Suppressor macrophage (primary cell): ENCODE measurements at regions not wholly inside any gene's neighbourhood (a gene's known extent, or its start where the extent isn't known, plus 50 kb on each side); places are given as distances from the start of the nearest gene placed in this dataset.

Source experiments
- DNase-seq, 4 experiments: peaks; one replicate each; pipeline ENCODE4 v3.0.0-alpha.2; 2020 to 2022

DNA sequence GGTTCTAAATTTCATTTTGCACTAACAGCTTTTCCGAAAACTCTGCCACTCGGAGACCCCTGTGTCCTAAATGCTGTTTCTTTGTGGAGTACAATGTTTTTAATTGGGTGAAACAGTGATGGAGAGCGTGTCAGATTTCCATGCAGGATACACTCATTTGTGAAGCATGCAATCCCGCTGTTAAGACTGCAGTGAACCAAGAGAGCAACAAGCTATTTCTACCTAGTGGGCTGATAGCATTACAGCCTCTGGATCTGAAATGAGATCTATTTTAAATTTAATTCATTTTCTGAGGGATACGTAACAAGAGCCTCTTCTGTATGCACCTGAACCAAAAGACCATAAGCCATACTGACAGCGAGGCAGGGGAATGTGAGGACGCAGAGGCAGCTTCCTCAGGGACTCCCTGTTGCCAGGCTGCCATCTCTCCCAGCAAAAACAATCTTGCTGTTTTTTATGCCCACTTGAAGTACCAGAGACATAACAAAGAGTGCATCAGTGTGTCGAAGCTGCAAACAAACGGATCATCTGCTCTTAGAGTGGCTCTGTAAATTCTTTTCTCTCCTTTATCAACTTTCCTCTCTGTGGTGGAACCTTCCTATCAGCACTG lies 199.9 kb upstream of the COX10 start:
- no peak for DNase-seq

DNA sequence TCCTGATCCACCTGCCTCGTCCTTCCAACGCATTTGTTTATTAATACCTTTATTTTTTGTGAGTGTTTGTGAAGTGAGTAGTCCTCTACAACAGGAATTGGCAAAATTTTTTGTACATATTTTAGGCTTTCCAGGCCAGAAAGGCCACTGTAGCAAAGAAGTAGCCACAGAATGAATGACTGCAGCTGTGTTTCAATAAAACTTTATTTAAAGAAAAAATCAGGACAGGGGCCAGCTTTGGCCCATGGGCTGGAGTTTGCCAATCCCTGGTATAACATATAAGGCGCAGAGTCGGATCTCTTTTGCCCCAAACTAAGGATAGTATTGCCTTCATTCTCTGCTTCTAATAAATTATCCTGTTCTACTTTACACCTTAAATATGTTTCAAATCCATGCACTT lies 198.0 kb upstream of the COX10 start:
- no peak for DNase-seq

DNA sequence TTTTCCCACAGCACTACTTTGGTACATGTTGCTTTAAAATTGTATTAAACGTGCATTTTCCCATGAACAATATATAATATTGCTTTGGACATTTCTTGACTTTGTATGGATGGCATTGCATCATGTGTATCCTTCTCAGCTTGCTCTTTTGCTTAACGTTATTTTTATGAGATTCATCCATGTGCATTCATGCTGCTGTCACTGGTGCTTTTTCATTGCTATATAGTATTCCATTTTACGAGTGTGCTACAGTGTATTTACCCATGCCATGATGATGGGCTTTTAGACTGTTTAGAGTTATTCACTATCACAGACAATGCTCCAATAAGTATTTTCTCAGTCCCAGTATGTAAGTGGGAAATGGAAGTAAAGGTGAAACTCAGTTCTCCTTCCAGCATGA lies 195.2 kb upstream of the COX10 start:
- DNase-seq: no peak

DNA sequence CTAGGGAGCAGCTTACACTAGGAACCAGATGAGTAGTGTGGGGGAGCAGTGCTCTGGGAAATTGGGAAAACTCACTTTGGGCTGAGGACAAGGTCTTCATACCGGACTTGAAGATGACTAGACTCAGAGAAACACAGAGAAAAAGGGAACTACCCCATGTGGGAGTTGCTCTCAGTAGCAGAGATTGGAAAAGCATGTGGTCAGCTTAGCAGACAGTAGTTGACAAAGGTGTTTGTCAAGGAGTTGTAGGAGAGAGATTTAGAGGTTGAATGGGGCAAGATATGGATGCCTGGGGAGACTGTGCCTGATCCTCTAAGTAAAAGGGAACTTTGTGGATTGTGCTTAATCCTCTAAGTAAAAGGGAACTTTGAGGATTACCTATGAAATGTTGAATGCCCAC lies 194.5 kb upstream of the COX10 start:
- peak in 3 of 4 experiments; percentile 10 to 36 (median 31) for DNase-seq

DNA sequence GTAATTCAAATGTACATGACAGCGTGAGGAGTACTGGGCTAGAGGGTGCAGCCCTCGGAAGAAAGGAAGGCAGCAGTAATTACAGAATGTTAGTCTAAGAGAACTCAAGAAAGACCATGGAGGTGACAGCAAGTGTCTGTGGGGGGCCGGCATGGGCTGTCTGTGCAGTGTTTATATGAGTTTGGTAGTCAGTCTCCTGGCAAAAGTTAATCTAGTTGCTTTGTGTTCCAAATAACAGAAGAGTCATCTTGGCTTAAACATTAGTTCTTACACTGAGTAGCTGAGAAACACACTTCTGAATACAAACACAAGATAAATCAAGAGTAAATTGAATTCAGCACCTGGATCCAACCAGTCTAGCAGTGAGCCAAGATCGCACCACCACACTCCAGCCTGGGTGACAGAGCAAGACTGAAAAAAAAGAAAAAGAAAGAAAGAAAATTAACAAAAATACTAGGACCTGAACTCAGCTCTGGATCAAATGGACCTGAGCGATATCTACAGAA lies 189.3 kb upstream of the COX10 start:
- no peak for DNase-seq

DNA sequence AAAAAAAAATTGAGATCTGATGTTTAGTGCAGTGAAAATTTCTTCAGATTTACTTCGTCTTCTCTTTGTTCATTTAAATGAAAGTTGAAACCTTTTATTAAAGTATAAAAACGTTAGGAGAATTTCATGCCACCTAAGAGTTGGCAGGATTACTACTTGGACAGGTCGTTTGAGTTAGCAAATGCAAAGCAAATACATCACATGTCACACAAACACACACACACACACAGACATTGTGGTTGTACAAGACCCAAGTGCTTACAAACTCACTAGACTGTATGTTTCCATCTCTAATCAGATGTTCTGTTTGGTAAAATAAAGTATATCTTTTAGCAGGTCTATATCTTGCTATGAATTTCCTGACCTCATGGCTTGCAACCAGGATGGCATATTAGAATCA lies 185.6 kb upstream of the COX10 start:
- DNase-seq: no peak

DNA sequence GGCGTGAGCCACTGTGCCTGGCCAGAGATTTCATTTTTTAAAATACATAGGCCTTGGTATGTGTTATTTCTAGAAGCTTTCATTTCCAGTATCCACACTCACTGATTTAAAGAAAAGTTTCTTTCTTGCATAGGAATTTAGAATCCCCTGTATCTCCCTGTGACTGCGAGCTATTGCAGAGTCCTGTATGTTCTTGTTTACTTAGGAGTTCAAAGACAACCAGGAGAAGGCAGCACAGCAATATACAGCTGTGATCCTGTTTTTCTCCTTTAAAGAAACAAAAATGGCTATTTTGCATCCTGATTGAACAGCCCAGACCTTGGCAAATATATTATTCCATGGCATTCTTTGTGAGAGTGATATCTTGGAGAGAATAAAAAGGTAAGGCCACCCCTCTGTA lies 185.0 kb upstream of the COX10 start:
- no peak for DNase-seq

DNA sequence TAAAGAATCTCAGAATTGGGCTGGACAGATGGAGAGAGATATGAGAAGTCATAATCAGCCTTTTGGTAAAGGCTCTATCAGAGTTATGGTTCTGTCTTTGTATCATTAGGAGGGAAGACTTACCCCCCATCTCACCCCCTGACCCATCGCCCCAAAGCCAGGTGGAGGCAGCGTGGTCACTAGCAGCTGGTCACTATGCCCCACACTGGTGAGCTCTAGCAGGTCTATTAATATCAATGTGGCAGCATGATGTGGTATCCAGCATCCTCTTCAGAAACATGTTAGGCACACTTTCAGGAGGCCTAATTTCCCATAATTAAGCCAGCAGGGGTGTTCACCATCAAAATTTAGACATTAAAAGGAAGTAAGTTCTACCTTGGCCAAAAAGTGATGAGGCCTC lies 183.8 kb upstream of the COX10 start:
- no peak for DNase-seq

DNA sequence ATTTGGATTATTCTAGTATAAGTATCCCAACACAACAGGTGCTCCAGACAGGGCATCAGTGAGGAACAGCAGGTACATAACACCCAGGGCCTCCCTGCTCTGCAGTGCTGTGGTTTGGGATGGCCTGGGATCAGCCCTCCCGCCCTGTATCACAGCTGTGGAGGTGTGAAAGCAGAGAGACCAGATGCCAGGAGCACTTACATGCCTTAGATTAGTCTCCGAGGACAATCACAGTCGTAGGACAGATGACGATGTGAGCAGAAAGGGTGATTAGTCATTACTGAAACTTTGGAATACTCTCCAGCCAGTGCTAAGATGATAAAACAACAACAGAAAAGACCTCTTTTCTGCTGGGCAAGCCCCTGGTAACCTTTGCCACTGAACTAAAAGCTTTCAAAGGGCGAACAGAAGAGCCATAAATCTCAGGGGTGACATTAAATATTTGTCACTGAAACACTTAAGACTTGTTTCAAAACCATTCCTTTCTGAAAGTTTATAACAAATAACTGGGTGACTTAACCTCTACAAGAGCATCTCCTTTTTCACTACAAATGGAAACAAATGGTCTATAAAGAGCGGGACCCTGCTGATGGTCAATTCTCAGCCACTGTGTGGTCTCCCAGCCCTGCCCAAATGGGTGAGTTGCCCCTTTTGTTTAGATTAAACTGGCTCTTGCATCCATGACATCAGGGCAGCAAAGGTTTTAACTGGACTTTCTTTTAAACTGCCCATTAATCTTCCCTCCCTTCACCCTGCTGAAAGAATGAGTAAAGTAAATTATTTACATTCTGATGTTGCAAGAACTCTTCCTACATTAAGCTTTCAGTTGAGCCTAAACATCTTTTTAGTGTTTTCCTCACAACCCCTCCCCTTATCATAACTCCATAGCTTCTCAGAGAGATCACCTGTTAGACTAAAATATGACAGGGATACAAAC lies 183.1 kb upstream of the COX10 start:
- DNase-seq: no peak

DNA sequence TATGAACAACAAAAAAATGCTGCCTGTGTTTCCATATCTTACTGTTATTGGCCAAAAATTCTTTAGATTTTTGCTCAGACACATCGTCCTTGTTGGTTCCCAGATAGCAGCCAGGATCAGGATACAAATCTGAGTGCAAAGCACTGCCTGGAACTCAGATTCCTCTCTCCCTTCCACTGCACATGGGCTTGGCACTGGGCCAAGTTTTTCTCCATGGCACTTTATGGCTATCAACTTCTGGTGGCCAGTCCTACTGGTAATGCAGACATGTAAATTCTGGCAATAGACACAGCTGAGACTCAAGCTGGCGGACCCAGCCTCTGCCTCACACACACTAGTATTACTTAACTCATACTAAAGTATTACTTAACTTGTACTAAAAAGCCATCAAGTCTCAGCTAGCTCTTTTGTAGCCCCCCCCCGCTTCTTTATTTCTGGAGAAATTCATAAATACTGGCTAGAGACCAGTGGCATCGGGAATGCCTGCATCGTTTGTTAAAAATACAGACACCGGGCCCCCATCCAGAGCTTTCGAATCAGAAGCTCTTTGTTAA lies 181.2 kb upstream of the COX10 start:
- DNase-seq: peak in 1 of 4 experiments; percentile 5

DNA sequence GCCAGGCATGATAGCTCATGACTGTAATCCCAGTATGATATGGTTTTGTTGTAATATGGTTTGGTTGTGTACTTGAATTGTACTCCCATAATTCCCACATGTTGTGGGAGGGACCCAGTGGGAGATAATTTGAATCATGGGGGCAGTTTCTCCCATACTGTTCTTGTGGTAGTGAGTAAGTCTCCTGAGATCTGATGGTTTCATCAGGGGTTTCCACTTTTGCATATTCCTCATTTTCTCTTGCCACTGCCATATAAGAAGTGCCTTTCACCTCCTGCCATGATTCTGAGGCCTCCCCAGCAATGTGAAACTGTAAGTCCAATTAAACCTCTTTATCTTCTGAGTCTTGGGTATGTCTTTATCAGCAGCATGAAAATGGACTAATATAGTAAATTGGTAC lies 160.3 kb upstream of the COX10 start:
- DNase-seq: peak in 1 of 4 experiments; percentile 8

DNA sequence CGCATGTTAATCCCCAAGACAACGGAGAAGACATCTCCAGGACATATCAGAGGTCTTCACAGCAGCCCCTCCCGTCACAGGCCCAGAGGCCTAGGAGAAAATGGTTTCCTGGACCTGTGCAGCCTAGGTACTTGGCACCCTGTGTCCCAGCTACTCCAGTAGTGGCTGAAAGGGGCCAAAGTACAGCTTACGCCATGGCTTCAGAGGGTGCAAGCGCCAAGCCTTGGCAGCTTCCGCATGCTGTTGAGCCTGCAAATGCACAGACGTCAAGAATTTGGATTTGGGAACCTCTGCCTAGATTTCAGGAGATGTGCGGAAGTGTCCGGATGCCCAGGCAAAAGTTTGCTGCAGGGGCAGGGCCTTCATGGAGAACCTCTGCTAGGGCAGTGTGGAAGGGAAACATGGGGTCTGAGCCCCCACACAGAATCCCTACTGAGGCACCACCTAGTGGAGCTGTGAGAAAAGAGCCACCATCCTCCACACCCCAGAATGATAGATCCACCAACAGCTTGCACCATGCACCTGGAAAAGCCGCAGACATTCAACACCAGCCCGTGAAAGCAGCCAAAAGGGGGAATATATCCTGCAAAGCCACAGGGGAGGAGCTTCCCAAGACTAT lies 159.3 kb upstream of the COX10 start:
- DNase-seq: no peak

DNA sequence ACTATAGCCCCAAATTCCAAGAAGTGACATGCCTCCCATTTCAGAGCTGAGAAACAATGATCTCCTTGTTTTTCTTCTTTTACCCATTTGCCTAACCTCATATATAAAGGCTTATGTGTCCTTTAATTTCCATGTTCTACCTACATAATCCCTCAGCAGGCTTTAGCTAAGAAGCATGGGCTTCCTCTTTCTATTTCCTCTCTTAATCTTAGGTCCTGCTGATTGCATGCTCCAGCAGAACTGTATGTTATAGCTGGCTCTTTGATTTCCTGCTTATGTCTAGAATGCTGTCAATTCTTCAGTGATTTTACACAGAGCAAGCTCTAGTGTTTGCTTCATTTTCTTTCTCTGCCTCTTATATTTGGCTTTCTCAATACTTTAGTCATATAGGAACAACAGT lies 151.7 kb upstream of the COX10 start:
- DNase-seq: peak; percentile 28 to 76 (median 53)

DNA sequence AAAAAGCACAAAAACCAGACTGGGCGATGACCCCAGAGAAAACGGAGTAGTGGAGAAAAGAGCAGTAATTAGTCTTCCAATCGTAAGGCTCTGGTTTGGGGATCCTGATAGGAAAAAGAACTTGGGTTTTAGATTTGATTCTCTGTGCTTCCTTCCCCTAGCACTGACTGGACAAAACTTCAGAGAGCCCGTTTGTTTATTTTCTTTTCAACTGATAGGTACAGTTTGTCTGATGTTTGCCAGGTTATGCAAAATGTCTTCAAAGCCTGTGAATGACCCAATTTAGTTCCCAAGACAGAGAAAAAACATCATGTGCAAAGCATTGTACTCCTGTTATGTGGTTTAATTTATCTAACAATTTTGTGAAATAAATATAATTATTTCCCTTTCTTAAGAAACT lies 151.1 kb upstream of the COX10 start:
- no peak for DNase-seq

DNA sequence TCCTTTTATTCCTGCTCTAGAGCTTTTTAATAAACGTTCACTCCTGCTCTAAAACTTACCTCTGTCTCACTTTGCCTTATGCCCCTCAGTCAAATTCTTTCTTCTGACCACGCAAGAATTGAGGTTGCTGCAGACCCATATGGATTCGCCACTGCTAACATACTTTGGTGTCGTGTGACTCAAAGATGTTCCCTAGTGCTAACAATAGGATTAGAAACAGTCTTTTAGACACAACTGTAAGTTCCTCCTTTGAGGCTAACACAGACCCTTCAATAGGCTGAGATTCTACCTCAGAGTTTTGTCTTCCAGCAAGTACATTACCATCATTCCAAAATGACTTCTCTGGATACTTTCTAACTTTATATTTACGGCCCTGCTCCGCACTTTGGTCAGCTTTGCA lies 149.5 kb upstream of the COX10 start:
- DNase-seq: peak in 2 of 4 experiments; percentile 26 to 44

DNA sequence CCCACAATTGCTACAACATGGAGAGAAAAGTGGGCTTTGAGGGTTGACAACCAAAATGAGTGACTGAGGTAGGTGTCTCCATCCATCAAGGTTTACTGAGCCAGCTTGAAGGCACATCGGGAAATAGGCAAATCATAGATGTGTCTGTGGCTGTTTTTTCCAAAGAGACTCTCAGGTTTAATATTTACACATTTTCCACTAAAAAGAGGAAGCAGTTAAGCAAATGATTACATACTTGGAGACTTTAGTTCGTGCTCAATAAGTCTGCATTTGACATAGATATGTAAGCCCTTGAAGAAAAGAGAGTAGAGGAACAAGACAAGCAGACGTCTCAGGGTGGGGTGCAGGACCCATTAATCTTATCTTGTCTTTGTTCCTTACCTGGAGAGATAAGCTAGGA lies 148.9 kb upstream of the COX10 start:
- DNase-seq: peak in 3 of 4 experiments; percentile 10 to 52 (median 52)

DNA sequence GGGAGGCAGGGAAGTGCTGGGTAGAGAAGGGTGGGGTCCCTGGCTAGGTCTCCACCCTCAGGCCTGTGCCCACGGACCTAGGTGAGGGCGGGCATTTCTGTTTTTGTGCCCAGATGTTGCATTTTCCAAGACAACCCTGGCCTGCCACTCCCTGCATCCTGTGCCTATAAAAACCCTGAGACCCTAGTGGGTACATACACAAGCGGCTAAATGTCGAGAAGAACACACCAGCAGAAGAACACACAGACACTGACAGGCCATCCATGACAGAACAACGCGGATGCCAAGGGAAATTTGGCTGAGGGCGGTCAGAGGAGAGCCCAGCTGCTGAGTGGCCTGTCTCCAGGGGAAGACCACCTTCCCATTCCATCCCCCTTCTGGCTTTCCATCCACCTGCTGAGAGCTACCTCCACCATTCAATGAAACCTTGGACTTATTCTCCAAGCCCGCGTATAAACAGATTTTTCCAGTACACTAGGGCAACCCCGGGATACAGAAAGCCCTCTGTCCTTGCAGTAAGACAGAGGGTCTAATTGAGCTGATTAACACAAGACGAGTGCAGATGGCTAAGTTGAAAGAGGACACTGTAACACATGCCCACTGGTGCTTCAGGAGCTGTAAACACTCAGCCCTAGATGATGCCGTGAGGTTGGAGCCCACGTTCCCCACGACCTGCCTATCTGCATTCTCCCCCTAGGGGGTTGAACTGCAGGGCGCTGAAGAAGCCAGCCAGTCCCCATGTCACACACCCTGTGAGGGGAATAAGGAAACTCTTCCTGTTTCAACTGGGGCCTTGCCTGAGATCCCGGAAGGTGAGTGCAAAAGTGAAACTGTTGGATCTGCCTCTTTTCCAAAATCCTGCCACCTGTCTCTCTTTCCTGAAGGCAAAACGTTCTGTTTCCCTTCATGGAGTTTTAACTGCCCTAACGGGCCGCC lies 147.2 kb upstream of the COX10 start:
- DNase-seq: no peak

DNA sequence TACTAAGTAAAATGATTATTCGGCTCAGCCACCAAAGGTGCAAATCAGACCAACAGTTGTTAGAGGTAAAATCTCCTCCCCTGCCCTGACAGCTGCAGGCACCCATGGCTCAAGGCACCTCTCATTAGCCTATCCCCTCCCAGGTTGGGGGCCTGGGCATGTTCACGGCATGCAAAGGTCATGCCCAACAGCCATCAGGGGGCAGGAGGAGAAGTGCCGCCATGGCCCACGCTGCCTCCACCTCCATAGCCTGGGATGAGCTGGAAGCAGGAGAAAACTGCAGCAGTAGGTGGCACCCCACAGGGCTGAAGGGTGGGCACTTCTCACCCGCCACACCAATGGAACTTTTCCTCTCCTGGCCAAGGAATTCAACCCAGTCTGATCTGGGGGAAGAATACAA lies 146.4 kb upstream of the COX10 start:
- DNase-seq: no peak

DNA sequence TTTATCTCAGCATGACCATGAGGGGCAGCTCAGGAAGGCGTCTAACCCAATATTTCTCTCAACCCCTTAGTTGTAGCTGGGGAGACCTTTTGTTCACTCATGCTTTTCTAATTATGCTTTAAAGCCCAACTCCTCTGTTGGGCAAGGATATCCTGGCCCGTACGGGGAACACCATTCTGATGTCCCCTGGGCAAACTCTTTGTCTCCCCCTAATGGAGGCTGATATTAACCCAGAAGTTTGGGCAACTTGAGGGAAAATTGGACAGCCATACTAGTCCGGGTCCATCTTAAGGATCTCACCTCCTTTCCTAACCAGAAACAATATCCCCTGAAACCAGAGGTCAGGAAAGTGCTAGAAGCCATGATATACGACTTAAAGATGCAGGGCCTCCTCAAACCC lies 143.7 kb upstream of the COX10 start:
- DNase-seq: peak in 1 of 4 experiments; percentile 16

DNA sequence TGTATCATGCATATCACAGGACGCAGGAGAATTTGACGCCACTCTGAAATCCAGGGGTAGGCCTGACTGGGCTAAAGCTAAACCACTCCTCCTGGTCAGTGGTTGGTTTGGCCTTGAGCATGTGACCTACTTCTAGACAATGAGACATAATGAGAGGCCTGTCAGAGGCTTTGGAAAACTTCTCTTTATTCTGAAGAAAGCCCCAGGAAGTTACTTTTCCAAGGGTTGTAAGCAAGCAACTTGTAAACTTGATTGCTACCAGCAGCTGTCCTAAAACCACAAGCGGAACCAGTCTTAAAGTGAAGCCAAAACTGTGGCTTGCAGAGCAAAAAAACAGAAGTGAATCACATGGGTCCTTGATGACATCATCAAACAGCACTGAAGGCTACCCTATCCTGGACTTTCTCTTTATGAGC lies 138.2 kb upstream of the COX10 start:
- DNase-seq: peak; percentile 88 to 99 (median 94)

DNA sequence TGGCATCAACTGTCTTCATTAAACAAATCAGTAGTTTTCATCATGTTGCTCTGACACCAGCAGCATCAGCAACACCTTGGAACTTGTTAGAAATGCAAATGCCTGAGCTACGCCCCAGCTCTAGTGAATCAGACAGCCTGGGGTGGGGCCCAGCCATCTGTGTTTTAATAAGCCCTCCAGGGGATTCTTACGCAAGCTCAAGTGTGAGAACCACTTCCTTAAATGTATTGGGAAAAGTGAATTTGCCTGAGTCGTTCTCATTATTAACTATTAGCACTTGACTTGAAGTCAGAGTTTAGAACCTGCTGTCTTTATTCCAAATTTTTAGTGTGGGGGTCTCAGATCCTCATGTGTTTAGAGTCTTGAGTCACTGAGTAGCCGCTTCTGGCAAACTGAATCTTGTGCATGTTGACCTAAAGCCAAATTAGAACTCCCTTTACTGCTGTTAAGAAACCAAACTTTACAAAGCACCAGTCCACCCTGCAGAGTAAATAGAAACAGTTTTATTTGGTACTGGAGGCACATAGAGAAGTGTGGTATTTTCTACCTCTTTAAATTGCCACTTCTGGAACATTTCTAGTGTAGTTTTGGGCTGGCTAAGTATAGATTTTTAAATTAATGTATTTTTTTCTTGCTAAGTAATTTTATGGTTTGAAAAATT lies 137.4 kb upstream of the COX10 start:
- peak; percentile 84 to 95 (median 89) for DNase-seq
